Endothelial cell of umbilical vein (primary cell): ENCODE measurements at regions not wholly inside any gene's neighbourhood (a gene's known extent, or its start where the extent isn't known, plus 50 kb on each side); places are given as distances from the start of the nearest gene placed in this dataset.

Experiments used
- BruUV-seq: library from RNA; stranded (reverse); fragments of 400-500 nt; replicated peaks from 2 replicates; lab custom pipeline; 2021; lab: Mats Ljungman, UMichigan
- CTCF ChIA-PET: fragments of 300-600, 350-600 bp; sonication (Branson Sonifier 250); formaldehyde crosslinking; loops from one replicate; lab custom pipeline; 2021; ENCODE audit warnings: antibody characterized with exemption, inconsistent platforms; lab: Charles Lee
- POLR2A ChIA-PET: fragments of 300-600, 350-600 bp; sonication (Branson Sonifier 250); formaldehyde crosslinking; loops from one replicate; lab custom pipeline; 2021; ENCODE audit warnings: antibody characterized with exemption, inconsistent platforms; lab: Charles Lee
- DNase-seq: peaks from one replicate; pipeline ENCODE4 v3.0.0-alpha.2; 2011; ENCODE audit warnings: low read depth, low spot score
- FAIRE-seq: peaks from 2 replicates; lab custom pipeline; 2011; peaks lifted over from hg19 to GRCh38; lab: Jason Lieb, UNC
- H2AFZ ChIP-seq: 2 replicates; pipeline ENCODE4 v1.6.0; 2012; ENCODE audit warnings: low read depth, low read length, control low read depth, inconsistent platforms
- H3K27ac ChIP-seq: 2 replicates; pipeline ENCODE4 v1.5.1; 2011; ENCODE audit warnings: low read depth, mild to moderate bottlenecking, control low read depth, low read length, moderate library complexity; ENCODE audit not compliant: insufficient read depth
- H3K27me3 ChIP-seq, 2 experiments: 2 replicates each; pipeline versions ENCODE4 v1.6.0 to v1.6.1; 2011; ENCODE audit warnings: low read length in 2 of 2, mixed read lengths in 1 of 2; ENCODE audit not compliant: control insufficient read depth in 2 of 2, insufficient read depth in 2 of 2
- H3K36me3 ChIP-seq, 2 experiments: 2 replicates in 1 of 2; 3 replicates in 1 of 2; pipeline ENCODE4 v1.5.1; 2011; ENCODE audit warnings: low read length in 2 of 2, mild to moderate bottlenecking in 1 of 2, moderate library complexity in 1 of 2; ENCODE audit not compliant: control insufficient read depth in 2 of 2, insufficient read depth in 2 of 2; ENCODE audit errors: extremely low read depth in 1 of 2
- H3K4me1 ChIP-seq: 3 replicates; pipeline ENCODE4 v1.5.1; 2011; ENCODE audit warnings: mild to moderate bottlenecking, low read length; ENCODE audit not compliant: control insufficient read depth, insufficient read depth; ENCODE audit errors: extremely low read depth
- H3K4me2 ChIP-seq: 2 replicates; pipeline ENCODE4 v1.6.1; 2011; ENCODE audit warnings: low read length, control low read depth, mixed read lengths; ENCODE audit not compliant: insufficient read depth
- H3K4me3 ChIP-seq, 3 experiments: fragments of 200-600 bp in 1 of 3; sonication (generic), shearing (Covaris generic) in 1 of 3; replicated peaks in 1 of 3; 2 replicates each; pipeline ENCODE4 v1.5.1; 2011 to 2016; ENCODE audit warnings: control low read depth in 3 of 3, low read length in 3 of 3, mild to moderate bottlenecking in 2 of 3, inconsistent platforms in 1 of 3, low read depth in 1 of 3, moderate library complexity in 1 of 3; ENCODE audit not compliant: insufficient read depth in 1 of 3
- H3K79me2 ChIP-seq: 2 replicates; pipeline ENCODE4 v1.6.0; 2012; ENCODE audit warnings: low read length, inconsistent platforms; ENCODE audit not compliant: control insufficient read depth, insufficient read depth
- H3K9ac ChIP-seq: replicated peaks from 2 replicates; pipeline ENCODE3; 2011; ENCODE audit warnings: low read length, control low read depth; ENCODE audit not compliant: insufficient read depth; ENCODE audit errors: extremely low read depth
- H3K9me1 ChIP-seq: replicated peaks from 3 replicates; pipeline ENCODE4 v1.6.0; 2011; ENCODE audit warnings: mild to moderate bottlenecking, low read length; ENCODE audit not compliant: control insufficient read depth, insufficient read depth; ENCODE audit errors: extremely low read depth
- H3K9me3 ChIP-seq: replicated peaks from 2 replicates; pipeline ENCODE4 v1.5.1; 2012; ENCODE audit warnings: low read length, inconsistent platforms; ENCODE audit not compliant: control insufficient read depth, insufficient read depth
- H4K20me1 ChIP-seq: replicated peaks from 2 replicates; pipeline ENCODE3; 2011; ENCODE audit warnings: mild to moderate bottlenecking, low read length; ENCODE audit not compliant: control insufficient read depth, insufficient read depth; ENCODE audit errors: extremely low read depth
- EZH2 ChIP-seq: IDR thresholded peaks from 2 replicates; pipeline ENCODE4 v1.6.1; 2012; ENCODE audit warnings: borderline replicate concordance, low read depth, mild to moderate bottlenecking, moderate library complexity, low read length, inconsistent platforms; ENCODE audit not compliant: severe bottlenecking
- FOS ChIP-seq: IDR thresholded peaks from 2 replicates; pipeline ENCODE4 v1.6.1; 2011; ENCODE audit warnings: mild to moderate bottlenecking, low read length, moderate library complexity, borderline replicate concordance; ENCODE audit not compliant: insufficient read depth
- GATA2 ChIP-seq: IDR thresholded peaks from 2 replicates; pipeline ENCODE4 v1.7.0; 2011; ENCODE audit warnings: low read depth, mild to moderate bottlenecking, moderate library complexity, mixed read lengths, low read length; ENCODE audit not compliant: insufficient read length, insufficient read depth
- JUN ChIP-seq: IDR thresholded peaks from 2 replicates; pipeline ENCODE4 v1.6.1; 2011; ENCODE audit warnings: borderline replicate concordance, low read depth; ENCODE audit not compliant: insufficient read length, insufficient read depth
- MYC ChIP-seq: IDR thresholded peaks from one replicate; pipeline ENCODE4 v1.6.1; 2011; ENCODE audit warnings: mild to moderate bottlenecking, low read depth, low read length
- POLR2A ChIP-seq: IDR thresholded peaks from 2 replicates; pipeline ENCODE4 v1.6.1; 2012; ENCODE audit warnings: low read depth, mild to moderate bottlenecking, control low read depth, low read length
- POLR2AphosphoS5 ChIP-seq: IDR thresholded peaks from 2 replicates; pipeline ENCODE4 v1.6.1; 2012; ENCODE audit warnings: low read depth, mild to moderate bottlenecking, control low read depth, low read length, moderate library complexity; ENCODE audit not compliant: insufficient read depth
- dilution Hi-C: fragments of 300-500 bp; cut with MboI; formaldehyde crosslinking; loops from one replicate; pipeline ENCODE4 v1.15.0; 2019; ENCODE audit warnings: low sequenced_read_pairs; ENCODE audit not compliant: extremely low pct_ligation_motif_present
- intact Hi-C: fragments of 100-400 bp; cut with micrococcal nuclease; formaldehyde crosslinking; loops from one replicate; pipeline ENCODE4 v1.10.0; 2022
- TF ChIP-seq, protein P1 (sequence below), 2 donors: IDR thresholded peaks; 1 replicate in 1 of 2; 2 replicates in 1 of 2; pipeline ENCODE4 v1.5.1; 2011; ENCODE audit warnings: low read length in 2 of 2, mild to moderate bottlenecking in 2 of 2, moderate library complexity in 2 of 2, control low read depth in 1 of 2, inconsistent platforms in 1 of 2, low read depth in 1 of 2; ENCODE audit not compliant: insufficient read depth in 1 of 2; ENCODE audit errors: extremely low read depth in 1 of 2
- TF ChIP-seq, protein P2 (sequence below): IDR thresholded peaks from 2 replicates; pipeline ENCODE4 v1.6.1; 2011; ENCODE audit not compliant: insufficient read depth, insufficient read length

DNA sequence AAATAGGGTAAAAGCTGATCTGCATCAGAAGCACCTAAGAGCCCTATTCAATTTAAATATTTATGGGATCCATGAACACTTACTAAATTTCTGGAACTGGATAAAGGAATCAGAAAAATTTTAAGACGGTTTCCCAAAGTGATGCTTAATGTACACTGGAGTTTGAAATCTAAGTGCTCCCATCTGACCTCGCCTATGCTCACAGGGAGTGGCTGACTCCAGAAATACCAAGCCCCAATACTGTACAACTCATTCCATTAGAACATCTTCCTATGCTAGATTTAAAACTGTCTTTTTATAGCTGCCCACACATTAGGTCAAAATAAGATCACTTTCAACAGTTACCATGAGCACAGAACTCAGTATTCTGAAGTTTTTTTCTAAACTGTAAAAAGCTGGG is 1214.6 kb downstream of the CDH11 start:
- no peaks in the 10 kb centered on the region for H3K9me1 ChIP-seq
- intact Hi-C loops (no loop called here), dilution Hi-C loops (no loop called here)
- FAIRE-seq (no peak), DNase-seq (no peak)
- H4K20me1 ChIP-seq = no peaks in the 10 kb centered on the region
- no peaks in the 10 kb centered on the region for H3K4me1 ChIP-seq
- no peaks in the 10 kb centered on the region for H3K27me3 ChIP-seq
- no peak overlapping the region for H3K9ac ChIP-seq
- no peaks in the 10 kb centered on the region for H3K9me3 ChIP-seq
- H2AFZ ChIP-seq = no peak overlapping the region
- H3K27ac ChIP-seq = no peak overlapping the region
- ChIA-PET CTCF (no interaction called here), POLR2A (no interaction called here)
- no peak for TF ChIP-seq POLR2AphosphoS5
- TF ChIP-seq, protein P1, sequence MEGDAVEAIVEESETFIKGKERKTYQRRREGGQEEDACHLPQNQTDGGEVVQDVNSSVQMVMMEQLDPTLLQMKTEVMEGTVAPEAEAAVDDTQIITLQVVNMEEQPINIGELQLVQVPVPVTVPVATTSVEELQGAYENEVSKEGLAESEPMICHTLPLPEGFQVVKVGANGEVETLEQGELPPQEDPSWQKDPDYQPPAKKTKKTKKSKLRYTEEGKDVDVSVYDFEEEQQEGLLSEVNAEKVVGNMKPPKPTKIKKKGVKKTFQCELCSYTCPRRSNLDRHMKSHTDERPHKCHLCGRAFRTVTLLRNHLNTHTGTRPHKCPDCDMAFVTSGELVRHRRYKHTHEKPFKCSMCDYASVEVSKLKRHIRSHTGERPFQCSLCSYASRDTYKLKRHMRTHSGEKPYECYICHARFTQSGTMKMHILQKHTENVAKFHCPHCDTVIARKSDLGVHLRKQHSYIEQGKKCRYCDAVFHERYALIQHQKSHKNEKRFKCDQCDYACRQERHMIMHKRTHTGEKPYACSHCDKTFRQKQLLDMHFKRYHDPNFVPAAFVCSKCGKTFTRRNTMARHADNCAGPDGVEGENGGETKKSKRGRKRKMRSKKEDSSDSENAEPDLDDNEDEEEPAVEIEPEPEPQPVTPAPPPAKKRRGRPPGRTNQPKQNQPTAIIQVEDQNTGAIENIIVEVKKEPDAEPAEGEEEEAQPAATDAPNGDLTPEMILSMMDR (IDR thresholded peaks at IDR 0.05; ENCODE audit: extremely low read depth in 1 of 2, insufficient read depth in 1 of 2, low read depth in 1 of 2, low read length in 2 of 2) = no peak
- no peak for TF ChIP-seq MYC
- TF ChIP-seq EZH2 = no peak
- TF ChIP-seq FOS = no peak
- TF ChIP-seq POLR2A = no peak
- no TSS peak for BruUV-seq
- no peaks in the 10 kb centered on the region for H3K36me3 ChIP-seq
- H3K4me2 ChIP-seq = no peak overlapping the region
- no peak overlapping the region for H3K4me3 ChIP-seq
- H3K79me2 ChIP-seq = no peaks in the 10 kb centered on the region

DNA sequence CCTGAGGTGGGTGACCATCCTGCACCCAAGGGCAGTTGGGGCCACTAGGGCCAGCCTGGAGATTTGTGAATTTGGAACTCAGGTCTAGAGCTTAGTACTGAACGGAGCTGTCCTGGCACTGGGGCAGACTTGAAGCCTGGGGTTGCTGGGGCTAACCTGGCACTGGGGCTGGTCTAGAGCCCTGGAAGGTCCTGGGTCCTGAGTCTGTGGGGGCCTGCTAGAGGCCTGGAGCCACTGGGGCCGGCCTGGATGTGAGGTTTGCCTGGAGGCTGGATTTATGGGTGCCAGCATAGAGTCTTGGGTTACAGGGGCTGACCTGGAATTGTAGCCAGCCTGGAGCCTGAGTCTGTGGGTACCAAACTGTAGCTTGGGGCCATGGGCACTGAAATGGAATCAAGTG is 1216.9 kb downstream of the CDH11 start:
- Histone ChIP-seq H3K4me2 (no peak overlapping the region), H2AFZ (no peak overlapping the region), H3K4me3 (no peak overlapping the region), H3K9me1 (no peaks in the 10 kb centered on the region), H3K9ac (no peak overlapping the region), H3K79me2 (no peaks in the 10 kb centered on the region), H3K4me1 (no peaks in the 10 kb centered on the region), H3K36me3 (no peaks in the 10 kb centered on the region), H4K20me1 (no peaks in the 10 kb centered on the region), H3K9me3 (no peaks in the 10 kb centered on the region), H3K27me3 (no peaks in the 10 kb centered on the region), H3K27ac (no peak overlapping the region)
- ChIA-PET CTCF (no interaction called here), POLR2A (no interaction called here)
- no peak for FAIRE-seq
- no peak for DNase-seq
- intact Hi-C loops = no loop called here
- TF ChIP-seq, protein P1 (IDR thresholded peaks at IDR 0.05; ENCODE audit: extremely low read depth in 1 of 2, insufficient read depth in 1 of 2, low read depth in 1 of 2, low read length in 2 of 2) = no peak
- no peak for TF ChIP-seq POLR2A
- TF ChIP-seq, protein P2, sequence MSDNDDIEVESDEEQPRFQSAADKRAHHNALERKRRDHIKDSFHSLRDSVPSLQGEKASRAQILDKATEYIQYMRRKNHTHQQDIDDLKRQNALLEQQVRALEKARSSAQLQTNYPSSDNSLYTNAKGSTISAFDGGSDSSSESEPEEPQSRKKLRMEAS = no peak
- TF ChIP-seq JUN = no peak
- no peak for TF ChIP-seq EZH2
- TF ChIP-seq POLR2AphosphoS5 = no peak
- TF ChIP-seq GATA2 = no peak
- no peak for TF ChIP-seq MYC
- TF ChIP-seq FOS = no peak
- dilution Hi-C loops = no loop called here
- BruUV-seq = no TSS peak
